ENCODE measurements at regions not wholly inside any gene's neighbourhood (a gene's known extent, or its start where the extent isn't known, plus 50 kb on each side); places are given as distances from the start of the nearest gene placed in this dataset.

DNA sequence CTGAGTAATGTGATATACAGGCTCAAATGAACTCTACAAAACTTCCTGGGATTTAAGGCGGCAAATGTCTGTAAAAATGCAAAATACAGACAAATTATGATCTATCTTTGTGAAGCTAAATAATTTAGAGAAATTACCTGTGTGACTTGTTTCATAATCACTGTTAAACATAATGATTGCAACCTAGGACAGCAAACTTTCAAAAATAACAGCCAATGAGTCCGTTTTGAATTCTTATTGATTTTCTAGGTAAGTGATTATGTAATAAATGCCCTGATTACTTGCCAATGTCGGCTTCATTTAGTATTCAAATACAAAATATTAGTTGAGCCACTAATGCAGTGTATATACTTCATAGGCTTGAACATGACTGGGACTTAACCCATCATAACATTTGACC lies 238.2 kb upstream of the DAB2 start:
- no peak for DNase-seq (ENCODE audit: unreplicated experiment)
- Mint-ChIP-seq H3K4me1 (ENCODE audit: insufficient read depth, unreplicated experiment) (peaks cover 14% of the 10 kb centered on the region), H3K4me3 (ENCODE audit: unreplicated experiment) (no peak overlapping the region), H3K36me3 (ENCODE audit: insufficient read depth, unreplicated experiment) (no peaks in the 10 kb centered on the region), H3K27me3 (ENCODE audit: insufficient read depth, unreplicated experiment) (no peaks in the 10 kb centered on the region), H3K9me3 (ENCODE audit: unreplicated experiment) (no peaks in the 10 kb centered on the region), H3K27ac (ENCODE audit: low read depth, unreplicated experiment) (no peak overlapping the region)
- ChIA-PET CTCF (interaction anchor here (0.6 kb wide), 1 partner anchor 1339 kb away, joined by 3 read pairs; no protein-coding TSS in a partner anchor), POLR2A (no interaction called here)
- TF ChIP-seq, protein P1, sequence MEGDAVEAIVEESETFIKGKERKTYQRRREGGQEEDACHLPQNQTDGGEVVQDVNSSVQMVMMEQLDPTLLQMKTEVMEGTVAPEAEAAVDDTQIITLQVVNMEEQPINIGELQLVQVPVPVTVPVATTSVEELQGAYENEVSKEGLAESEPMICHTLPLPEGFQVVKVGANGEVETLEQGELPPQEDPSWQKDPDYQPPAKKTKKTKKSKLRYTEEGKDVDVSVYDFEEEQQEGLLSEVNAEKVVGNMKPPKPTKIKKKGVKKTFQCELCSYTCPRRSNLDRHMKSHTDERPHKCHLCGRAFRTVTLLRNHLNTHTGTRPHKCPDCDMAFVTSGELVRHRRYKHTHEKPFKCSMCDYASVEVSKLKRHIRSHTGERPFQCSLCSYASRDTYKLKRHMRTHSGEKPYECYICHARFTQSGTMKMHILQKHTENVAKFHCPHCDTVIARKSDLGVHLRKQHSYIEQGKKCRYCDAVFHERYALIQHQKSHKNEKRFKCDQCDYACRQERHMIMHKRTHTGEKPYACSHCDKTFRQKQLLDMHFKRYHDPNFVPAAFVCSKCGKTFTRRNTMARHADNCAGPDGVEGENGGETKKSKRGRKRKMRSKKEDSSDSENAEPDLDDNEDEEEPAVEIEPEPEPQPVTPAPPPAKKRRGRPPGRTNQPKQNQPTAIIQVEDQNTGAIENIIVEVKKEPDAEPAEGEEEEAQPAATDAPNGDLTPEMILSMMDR (IDR thresholded peaks at IDR 0.05; ENCODE audit: unreplicated experiment) = no peak
- intact Hi-C loops (cut with micrococcal nuclease) = no loop called here
- no TSS peak for BruUV-seq (replicated peaks)

DNA sequence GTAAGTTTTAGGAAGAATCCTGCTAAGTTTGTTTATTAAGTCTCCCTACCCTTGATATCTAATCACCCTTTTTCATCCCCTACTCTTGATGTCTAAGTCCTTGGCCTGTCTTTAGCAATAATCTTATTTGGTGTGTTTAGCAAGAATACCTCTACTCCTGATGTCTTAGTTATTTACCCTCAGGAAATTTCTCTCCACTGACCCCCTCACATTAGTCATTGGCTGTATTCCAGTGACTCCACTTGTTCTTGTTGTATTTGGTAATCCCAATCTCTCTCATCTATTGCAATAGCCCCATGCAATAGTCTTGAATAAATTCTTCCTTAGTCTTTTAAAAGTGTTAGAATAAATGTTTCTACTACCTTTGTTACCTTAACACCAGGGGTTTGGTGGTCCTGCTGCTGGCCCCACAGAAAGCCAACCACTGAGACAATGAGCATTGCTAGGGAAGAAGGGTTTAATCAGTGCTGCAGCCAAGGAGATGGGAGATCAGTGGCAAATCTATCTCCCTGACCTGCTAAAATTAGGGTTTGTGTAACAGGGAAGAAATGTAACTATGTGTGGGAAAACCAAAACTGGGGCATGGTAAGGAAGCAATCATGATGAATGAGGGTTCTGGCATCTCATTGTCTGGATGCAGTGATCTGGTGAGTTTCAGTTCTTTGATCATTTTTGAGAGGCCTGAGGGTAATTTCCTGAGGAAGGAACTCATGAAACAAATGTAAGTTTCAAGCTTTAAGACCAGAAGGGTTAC lies 236.4 kb upstream of the DAB2 start:
- DNase-seq (ENCODE audit: unreplicated experiment) = peak; percentile 87
- CTCF ChIA-PET = interaction anchor here (0.6 kb wide), 1 partner anchor 10 kb away, joined by 5 read pairs; no protein-coding TSS in a partner anchor
- H3K27me3 Mint-ChIP-seq (ENCODE audit: insufficient read depth, unreplicated experiment) = no peaks in the 10 kb centered on the region
- H3K36me3 Mint-ChIP-seq (ENCODE audit: insufficient read depth, unreplicated experiment) = no peaks in the 10 kb centered on the region
- H3K9me3 Mint-ChIP-seq (ENCODE audit: unreplicated experiment) = no peaks in the 10 kb centered on the region
- H3K27ac Mint-ChIP-seq (ENCODE audit: low read depth, unreplicated experiment) = no peak overlapping the region
- TF ChIP-seq, protein P1 (IDR thresholded peaks at IDR 0.05; ENCODE audit: unreplicated experiment) = no peak
- H3K4me1 Mint-ChIP-seq (ENCODE audit: insufficient read depth, unreplicated experiment) = peaks cover 20% of the 10 kb centered on the region
- no peak overlapping the region for H3K4me3 Mint-ChIP-seq (ENCODE audit: unreplicated experiment)
- no TSS peak for BruUV-seq (replicated peaks)
- POLR2A ChIA-PET = no interaction called here
- intact Hi-C loops (cut with micrococcal nuclease) = no loop called here

DNA sequence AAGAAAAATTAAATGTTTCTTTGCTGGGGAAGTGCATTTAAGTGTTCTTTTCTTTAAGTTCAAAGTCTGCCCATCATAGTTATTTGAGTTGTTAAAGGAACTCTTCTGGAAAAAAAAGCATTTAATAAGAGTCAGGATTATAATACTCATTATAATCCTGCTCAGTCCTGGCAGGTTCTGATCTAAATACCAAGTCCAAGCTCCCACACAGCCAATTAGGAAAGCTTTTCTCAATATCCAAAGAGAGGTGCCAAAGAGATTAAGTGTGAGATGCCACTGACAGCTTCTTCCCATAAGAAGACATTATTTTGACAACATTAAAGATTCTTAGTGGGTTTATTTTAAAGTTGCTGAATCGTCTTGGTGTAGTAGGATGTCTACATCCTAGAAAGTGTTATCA lies 235.2 kb upstream of the DAB2 start:
- Mint-ChIP-seq H3K9me3 (ENCODE audit: unreplicated experiment) (no peaks in the 10 kb centered on the region), H3K36me3 (ENCODE audit: insufficient read depth, unreplicated experiment) (no peaks in the 10 kb centered on the region), H3K27me3 (ENCODE audit: insufficient read depth, unreplicated experiment) (no peaks in the 10 kb centered on the region), H3K27ac (ENCODE audit: low read depth, unreplicated experiment) (no peak overlapping the region), H3K4me3 (ENCODE audit: unreplicated experiment) (no peak overlapping the region), H3K4me1 (ENCODE audit: insufficient read depth, unreplicated experiment) (peaks cover 20% of the 10 kb centered on the region)
- no TSS peak for BruUV-seq (replicated peaks)
- CTCF ChIA-PET = interaction anchor here (0.5 to 1.1 kb wide), 2 partner anchors 40 to 53 kb away, joined by 3 read pairs; no protein-coding TSS in a partner anchor
- intact Hi-C loops (cut with micrococcal nuclease) = no loop called here
- TF ChIP-seq, protein P1 (IDR thresholded peaks at IDR 0.05; ENCODE audit: unreplicated experiment) = no peak
- no peak for DNase-seq (ENCODE audit: unreplicated experiment)
- POLR2A ChIA-PET = no interaction called here

DNA sequence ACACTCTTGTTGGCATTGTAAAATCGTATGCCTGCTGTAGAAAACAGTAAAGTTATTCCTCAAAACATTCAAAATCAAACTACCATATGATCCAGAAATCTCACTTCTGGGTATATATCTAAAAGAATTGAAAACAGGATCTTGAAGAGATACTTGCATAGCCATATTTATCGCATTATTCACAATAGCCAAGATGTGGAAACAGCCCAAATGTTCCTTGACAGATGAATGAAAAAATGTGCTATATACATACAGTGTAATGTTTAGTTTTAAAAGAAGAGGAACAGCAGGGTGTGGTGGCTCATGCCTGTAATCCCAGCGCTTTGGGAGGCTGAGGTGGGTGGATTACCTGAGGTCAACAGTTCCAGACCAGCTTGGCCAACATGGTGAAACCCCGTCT lies 234.1 kb upstream of the DAB2 start:
- no peak for DNase-seq (ENCODE audit: unreplicated experiment)
- Mint-ChIP-seq H3K4me3 (ENCODE audit: unreplicated experiment) (no peak overlapping the region), H3K36me3 (ENCODE audit: insufficient read depth, unreplicated experiment) (no peaks in the 10 kb centered on the region), H3K27ac (ENCODE audit: low read depth, unreplicated experiment) (no peak overlapping the region), H3K9me3 (ENCODE audit: unreplicated experiment) (no peaks in the 10 kb centered on the region), H3K27me3 (ENCODE audit: insufficient read depth, unreplicated experiment) (no peaks in the 10 kb centered on the region), H3K4me1 (ENCODE audit: insufficient read depth, unreplicated experiment) (peaks cover 20% of the 10 kb centered on the region)
- ChIA-PET CTCF (interaction anchor here (0.7 to 1.1 kb wide), 2 partner anchors 41 to 103 kb away, joined by 3 read pairs; no protein-coding TSS in a partner anchor), POLR2A (no interaction called here)
- TF ChIP-seq, protein P1 (IDR thresholded peaks at IDR 0.05; ENCODE audit: unreplicated experiment) = no peak
- intact Hi-C loops (cut with micrococcal nuclease) = no loop called here
- no TSS peak for BruUV-seq (replicated peaks)

Data from MCF 10A (cell line).